ENCODE measurements at regions not wholly inside any gene's neighbourhood (a gene's known extent, or its start where the extent isn't known, plus 50 kb on each side); places are given as distances from the start of the nearest gene placed in this dataset.

GRCh38 chr6:164079275-164079600 is 664.7 kb downstream of the QKI start:
- TF ChIP-seq CTCF (IDR thresholded peaks at IDR 0.05; ENCODE audit: low read length), result no peak
- no peak for TF ChIP-seq EZH2 (optimal IDR thresholded peaks at IDR 0.05; ENCODE audit: low read depth, low read length)
- TF ChIP-seq EZH2phosphoT487 (IDR thresholded peaks at IDR 0.05; ENCODE audit: low read length), result no peak

Data from MM.1S (cell line).